CD4-positive, alpha-beta T cell treated with Interleukin-21 for 1 hour (primary cell): ENCODE measurements at regions not wholly inside any gene's neighbourhood (a gene's known extent, or its start where the extent isn't known, plus 50 kb on each side); places are given as distances from the start of the nearest gene placed in this dataset.
A peak's percentile ranks its signal among the peaks of the same experiment; 100 is the strongest.

Source experiments
- DNase-seq: peaks from one replicate; pipeline ENCODE4 v3.0.0-alpha.2; 2020

DNA sequence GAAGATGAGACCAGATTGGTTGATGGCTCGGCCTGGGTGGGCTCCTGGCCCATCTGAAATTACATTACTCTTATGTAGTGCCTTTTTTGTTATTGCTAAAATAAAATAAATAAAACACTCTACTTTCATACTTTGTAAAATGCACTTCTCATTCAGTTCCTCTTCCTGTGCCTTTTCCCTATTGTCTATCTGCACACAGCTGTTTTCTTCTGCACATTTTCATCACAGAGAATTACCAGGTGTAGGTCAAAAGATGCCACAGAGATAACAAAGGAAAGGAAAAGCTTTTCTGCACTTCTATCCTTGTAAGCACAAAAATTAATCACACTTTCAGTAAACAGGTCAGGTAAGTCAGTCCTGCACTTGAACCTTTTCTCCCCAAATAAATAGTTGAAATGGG, 265.1 kb downstream of the BTG1 start:
- no peak for DNase-seq

DNA sequence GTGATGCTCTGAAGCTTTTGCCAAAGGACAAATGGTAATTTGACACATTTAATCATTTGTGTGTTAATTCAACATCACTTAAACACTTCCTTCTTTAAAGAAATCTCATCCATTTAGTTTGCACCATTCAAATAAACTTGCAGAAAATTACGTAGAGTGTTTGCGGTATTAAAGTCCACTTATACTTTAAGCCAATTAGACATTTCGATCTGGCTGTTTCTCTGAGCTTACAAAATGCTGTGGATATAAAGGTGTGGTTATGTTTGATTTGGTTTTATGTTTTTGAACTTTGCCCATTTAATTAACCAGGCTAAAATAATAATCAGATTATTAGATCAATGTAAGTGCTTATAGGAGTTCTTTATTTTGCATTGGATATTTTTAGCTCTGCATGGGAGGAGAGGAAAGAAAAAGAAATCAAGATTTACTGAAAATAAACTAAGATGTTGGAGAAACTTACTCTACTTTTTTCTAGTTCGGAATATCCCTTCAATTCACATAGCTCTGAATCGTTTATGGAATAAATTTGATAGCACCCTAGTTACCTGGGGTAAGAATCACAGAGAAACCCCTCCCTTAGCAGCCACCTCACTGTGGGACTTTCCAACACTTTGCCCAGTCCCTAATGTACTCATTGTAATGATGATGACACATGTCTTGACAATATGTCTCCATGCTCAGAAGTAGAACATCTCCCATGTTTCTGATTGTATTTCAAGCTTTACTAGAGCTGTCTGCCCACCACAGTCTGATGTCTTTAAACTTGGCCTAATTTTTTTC, 268.0 kb downstream of the BTG1 start:
- DNase-seq = peak; percentile 80

GRCh38 chr12:91877022-91877421, 268.6 kb downstream of the BTG1 start:
- DNase-seq = peak; percentile 93

GRCh38 chr12:91875671-91876070, 270.0 kb downstream of the BTG1 start:
- peak; percentile 14 for DNase-seq

GRCh38 chr12:91874086-91874865, 271.4 kb downstream of the BTG1 start:
- DNase-seq = no peak

DNA sequence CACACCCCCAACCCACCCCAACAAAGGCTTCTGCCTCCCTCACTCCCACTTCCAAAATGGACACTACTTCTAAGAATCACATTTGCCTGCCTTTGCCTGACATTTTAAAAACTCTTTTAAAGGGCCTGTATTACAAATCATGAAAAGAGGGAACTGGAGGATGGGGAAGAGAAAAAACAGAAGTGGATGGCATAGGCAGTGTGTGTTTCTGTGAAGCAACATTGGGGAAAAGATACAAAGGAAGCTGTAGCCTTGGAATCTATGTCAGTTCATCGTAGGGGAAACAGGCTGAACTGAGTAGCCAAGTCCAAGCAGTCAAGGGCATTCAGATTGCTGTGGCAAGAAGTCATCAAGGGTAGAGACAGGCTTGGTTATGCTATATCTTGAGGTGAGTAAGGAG, 273.9 kb downstream of the BTG1 start:
- DNase-seq = no peak

DNA sequence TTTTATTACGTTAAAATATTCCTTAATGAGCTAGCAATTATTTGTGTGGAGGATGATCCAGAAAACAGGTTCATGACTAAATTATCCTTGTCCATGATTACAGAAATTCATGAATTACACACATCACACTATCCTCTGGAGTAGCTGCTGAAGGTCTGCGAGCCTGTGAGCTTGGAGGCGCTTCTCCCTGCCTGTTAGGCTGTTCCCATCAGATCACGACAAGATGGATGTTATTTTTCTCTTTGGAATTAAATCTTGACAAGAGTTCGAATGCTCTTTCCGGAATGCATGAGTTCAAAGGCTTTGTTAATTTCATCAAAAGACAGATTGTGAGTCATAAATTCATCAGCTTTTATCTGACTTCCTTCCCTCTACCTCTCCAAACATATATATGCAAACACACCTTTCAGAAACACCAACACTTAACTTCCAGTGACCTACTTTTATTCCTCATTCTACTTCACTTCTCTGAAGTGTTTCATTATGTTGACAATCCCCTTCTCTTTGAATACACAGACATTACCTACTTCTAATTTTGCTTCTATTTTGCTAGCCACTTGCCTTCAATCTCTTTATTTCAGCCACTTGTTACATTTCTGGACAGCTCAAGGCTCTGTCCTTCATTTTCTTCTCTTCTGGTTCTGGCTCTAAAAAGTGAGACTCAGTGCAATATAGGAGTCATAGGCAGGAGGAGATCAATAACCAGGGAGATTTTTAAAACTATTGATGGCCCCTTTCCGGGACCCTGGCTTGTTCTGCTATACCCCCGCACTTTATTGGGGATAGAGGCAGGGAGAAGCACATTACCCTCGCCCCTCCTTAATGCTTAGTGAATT, 274.6 kb downstream of the BTG1 start:
- peak; percentile 59 for DNase-seq

DNA sequence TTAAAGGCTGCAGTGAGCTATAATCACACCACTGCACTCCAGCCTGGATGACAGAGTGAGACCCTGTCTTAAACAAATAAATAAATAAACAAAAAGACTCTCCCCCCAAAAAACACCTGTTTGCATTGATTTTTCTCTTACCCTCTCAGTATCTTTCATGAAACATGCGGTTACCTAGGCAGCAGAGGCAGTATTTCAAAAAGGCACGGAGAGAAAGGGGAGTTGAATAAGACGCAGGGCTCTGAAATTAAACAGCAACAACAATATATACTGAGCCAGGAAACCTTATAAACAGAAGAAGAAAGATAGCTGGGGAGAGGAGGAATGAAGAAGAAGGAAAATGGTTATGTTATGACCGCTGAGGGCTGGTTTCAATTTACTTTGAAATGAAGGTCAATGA, 277.6 kb downstream of the BTG1 start:
- DNase-seq = no peak

DNA sequence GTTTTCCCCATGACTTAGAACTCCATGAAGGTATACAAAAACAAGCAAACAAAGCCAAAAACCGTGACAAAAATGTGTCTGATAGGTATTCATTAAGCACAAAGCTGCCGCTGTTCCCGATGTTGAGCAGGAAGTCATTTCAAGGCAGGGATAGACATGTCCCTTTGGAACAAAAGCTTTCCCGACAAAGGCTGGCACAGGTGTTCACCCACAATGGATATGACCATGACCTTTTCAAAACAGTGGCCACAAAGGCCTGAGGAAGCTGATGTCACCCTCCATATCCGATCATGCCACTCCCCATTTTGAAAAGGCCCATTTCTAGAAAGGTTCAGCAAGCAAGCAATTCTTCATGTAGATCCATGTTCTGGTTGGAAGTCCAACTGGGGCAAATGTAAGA, 279.1 kb downstream of the BTG1 start:
- no peak for DNase-seq

GRCh38 chr12:91863702-91864101, 281.9 kb downstream of the BTG1 start:
- no peak for DNase-seq

- no peak for DNase-seq
Observed at GRCh38 chr12:91861554-91861953, 284.1 kb downstream of the BTG1 start.

DNA sequence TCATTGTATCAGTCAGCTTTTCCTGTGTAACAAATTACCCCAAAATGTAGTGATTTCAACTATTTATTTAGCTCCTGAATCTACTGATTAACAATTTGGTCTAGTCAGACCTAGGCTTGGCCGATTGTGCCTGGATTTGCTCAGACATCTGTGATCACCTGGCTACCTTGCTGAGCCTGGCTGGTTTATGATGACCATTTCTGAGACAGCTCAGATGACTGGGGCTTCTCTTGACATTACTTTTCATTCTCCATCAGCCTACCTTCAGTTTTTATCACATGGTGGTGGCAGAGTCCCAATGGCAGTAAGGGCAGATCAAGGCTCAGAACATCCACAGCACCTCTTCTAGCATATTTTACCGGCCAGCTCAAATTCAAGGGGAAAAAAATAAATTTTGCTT, 286.3 kb downstream of the BTG1 start:
- DNase-seq = no peak

GRCh38 chr12:91857813-91858542, 287.7 kb downstream of the BTG1 start:
- DNase-seq = no peak

GRCh38 chr12:91854725-91855124, 290.9 kb downstream of the BTG1 start:
- DNase-seq = no peak

- no peak for DNase-seq
Observed at GRCh38 chr12:91853350-91854127, 292.1 kb downstream of the BTG1 start.

GRCh38 chr12:91852634-91853033, 293.0 kb downstream of the BTG1 start:
- DNase-seq = no peak

DNA sequence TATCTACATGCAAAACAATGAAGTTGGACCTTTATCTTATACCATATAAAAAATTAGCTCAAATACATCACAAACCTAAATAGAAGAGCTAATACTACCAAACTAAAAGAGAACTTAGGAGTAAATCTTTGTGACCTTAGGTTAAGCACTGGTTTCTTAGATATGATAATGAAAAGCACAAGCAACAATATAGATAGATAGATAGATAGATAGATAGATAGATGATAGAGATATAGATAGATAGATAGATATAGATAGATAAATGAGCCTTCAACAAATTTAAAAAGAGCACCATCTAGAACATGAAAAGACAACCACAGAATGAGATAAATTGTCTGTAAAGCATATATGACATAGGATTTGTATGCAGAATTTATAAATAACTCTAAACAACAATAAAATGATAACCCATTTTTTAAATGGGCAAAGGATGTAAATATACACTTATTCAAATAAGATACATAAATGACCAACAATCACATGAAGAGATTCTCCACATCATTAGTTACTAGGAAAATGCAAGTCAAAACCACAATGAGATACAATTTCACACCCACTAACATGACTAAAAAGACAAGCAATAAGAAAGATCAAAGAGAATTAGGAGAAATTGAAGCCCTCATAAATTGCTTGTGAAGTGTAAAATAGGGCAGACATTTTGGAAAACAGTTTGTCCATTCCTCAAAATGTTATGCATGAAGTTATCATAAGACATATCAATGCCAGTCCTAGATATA, 293.7 kb downstream of the BTG1 start:
- peak; percentile 15 for DNase-seq

DNA sequence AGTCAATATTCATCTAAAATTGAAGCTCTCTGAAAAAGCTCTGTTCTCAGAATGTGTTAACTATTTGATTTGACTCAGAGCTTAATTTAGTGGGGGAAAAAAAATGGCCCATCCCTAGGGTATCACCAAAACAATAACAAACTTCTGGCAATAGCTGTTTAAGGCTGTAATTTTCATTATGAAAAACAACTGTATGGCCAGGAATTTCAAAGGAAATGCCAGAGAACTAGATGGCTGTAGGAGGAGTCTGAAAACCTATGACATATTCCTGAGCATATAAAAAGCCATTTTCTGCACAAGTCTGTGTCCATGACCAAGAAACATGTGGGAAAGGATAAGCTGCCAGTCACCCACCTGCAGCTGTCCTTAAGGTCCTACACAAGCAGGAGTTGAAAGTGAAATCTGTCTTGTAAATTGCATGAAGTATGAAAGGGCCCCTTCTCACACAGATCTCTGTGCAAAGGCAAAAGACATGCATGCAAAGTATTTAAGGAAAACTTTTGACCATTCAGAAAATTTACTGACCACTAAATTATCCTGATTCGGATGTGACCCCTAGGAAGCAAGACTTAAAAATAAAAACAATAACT, 299.1 kb downstream of the BTG1 start:
- no peak for DNase-seq

DNA sequence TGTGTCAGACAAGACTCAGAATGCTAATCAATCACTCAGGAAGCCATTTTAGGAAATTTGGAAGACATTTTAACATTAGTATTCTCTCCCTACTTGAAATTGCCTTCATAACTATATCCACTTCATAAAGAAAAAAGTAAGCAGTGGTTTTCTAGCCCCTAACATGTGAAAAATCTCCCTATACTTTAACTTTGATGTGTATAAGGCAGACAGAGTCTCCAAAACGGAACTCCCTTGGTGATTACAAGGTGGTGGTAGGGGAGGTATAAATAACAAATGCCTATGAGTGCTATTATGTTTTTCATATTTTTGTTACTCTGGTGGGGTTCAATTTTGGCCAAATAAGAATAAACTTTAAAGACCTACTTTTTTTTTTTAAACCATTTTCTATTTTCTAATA, 300.3 kb downstream of the BTG1 start:
- no peak for DNase-seq

DNA sequence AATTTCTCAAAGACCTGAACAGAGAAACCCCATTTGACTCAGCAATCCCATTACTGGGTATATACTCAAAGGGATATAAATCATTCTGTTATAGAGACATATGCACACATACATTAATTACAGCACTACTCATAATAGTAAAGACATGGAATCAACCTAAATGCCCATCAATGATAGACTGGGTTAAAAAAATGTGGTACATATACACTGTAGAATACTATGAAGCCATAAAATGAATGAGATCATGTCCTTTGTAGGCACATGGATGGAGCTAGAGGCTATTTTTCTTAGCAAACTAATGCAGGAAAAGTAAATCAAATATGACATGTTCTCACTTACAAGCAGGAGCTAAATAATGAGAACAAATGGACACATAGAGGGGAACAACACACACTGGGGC, 303.8 kb downstream of the BTG1 start:
- DNase-seq = no peak

- no peak for DNase-seq
Observed at GRCh38 chr12:91836696-91837095, 308.9 kb downstream of the BTG1 start.
